ENCODE measurements at regions not wholly inside any gene's neighbourhood (a gene's known extent, or its start where the extent isn't known, plus 50 kb on each side); places are given as distances from the start of the nearest gene placed in this dataset.

DNA sequence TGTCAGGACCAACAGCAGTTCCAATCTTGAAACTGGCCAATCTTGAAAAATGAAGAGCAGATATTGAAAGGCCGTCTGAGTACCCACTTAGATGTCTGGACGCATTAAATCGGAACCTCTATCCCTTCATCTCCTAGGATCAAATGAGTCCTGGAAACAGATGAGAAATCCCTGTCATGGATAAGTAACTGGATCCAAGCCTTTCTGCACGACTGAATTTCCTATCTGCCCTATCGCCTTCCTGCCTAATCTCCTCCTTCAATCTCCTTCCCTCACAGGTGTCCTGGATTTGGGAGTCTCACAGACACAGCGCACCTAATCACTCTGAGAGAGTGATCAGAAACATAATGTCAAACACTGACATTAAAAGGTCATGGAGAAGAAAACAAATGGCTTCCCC, 245.2 kb upstream of the PRSS58 start:
- Histone ChIP-seq H3K9ac (ENCODE audit: insufficient read depth, low read depth, low read length) (no peak overlapping the region), H4K20me1 (ENCODE audit: insufficient read depth, low read length) (no peaks in the 10 kb centered on the region), H3K27me3 (ENCODE audit: control insufficient read depth in 1 of 2, insufficient read depth in 2 of 2, low read length in 2 of 2) (no peaks in the 10 kb centered on the region; a peak in 2 of 5 replicates), H3K9me3 (ENCODE audit: low read length) (no peaks in the 10 kb centered on the region), H3K36me3 (replicated peaks in 1 of 2; ENCODE audit: control insufficient read depth in 1 of 2, insufficient read depth in 2 of 2, low read length in 2 of 2) (no peaks in the 10 kb centered on the region), H3K4me1 (ENCODE audit: insufficient read depth, low read length) (no peaks in the 10 kb centered on the region), H2AFZ (ENCODE audit: low read length) (no peak overlapping the region), H3K4me2 (ENCODE audit: low read depth, low read length) (no peak overlapping the region), H3K79me2 (ENCODE audit: insufficient read depth, low read length) (no peaks in the 10 kb centered on the region), H3K4me3 (replicated peaks in 1 of 3; ENCODE audit: insufficient read depth in 1 of 3, low read depth in 2 of 3, low read length in 3 of 3) (no peak overlapping the region), H3K27ac (ENCODE audit: extremely low read length, insufficient read depth, low read length) (no peak overlapping the region)
- ATAC-seq (no peak), FAIRE-seq (no peak), DNase-seq (ENCODE audit: low spot score) (no peak)
- POLR2A ChIA-PET: no interaction called here
- intact Hi-C loops (cut with micrococcal nuclease; ENCODE audit: unreplicated experiment): no loop called here
- CTCF ChIA-PET (ENCODE audit: low intra/inter-chr PET ratio, low total read pairs): no interaction called here
- in situ Hi-C loops (cut with HindIII; ENCODE audit: extremely low pct_ligation_motif_present, low pct_unique_long_range_greater_than_20kb): no loop called here
- BruUV-seq (replicated peaks): no TSS peak
- WGBS (ENCODE audit: low lambda C conversion rate): 27% methylated on average over 6 of the region's 6 CpGs
- TF ChIP-seq SP2 (CRISPR knock-in tag; IDR thresholded peaks at IDR 0.05): no peak
- no peak for TF ChIP-seq ZSCAN22 (CRISPR knock-in tag; IDR thresholded peaks at IDR 0.05)
- no peak for TF ChIP-seq ATM (IDR thresholded peaks at IDR 0.05; ENCODE audit: borderline replicate concordance)
- no peak for TF ChIP-seq TFAP4 (IDR thresholded peaks at IDR 0.05; ENCODE audit: borderline replicate concordance, low read depth)
- no peak for TF ChIP-seq REXO4 (CRISPR knock-in tag; IDR thresholded peaks at IDR 0.05; ENCODE audit: borderline replicate concordance)
- TF ChIP-seq GLMP (CRISPR knock-in tag; IDR thresholded peaks at IDR 0.05; ENCODE audit: borderline replicate concordance): no peak
- TF ChIP-seq ZNF296 (CRISPR knock-in tag; conservative IDR thresholded peaks at IDR 0.05): no peak
- TF ChIP-seq PHF5A (CRISPR knock-in tag; IDR thresholded peaks at IDR 0.05; ENCODE audit: low read depth, unreplicated experiment): no peak
- TF ChIP-seq, protein P1, sequence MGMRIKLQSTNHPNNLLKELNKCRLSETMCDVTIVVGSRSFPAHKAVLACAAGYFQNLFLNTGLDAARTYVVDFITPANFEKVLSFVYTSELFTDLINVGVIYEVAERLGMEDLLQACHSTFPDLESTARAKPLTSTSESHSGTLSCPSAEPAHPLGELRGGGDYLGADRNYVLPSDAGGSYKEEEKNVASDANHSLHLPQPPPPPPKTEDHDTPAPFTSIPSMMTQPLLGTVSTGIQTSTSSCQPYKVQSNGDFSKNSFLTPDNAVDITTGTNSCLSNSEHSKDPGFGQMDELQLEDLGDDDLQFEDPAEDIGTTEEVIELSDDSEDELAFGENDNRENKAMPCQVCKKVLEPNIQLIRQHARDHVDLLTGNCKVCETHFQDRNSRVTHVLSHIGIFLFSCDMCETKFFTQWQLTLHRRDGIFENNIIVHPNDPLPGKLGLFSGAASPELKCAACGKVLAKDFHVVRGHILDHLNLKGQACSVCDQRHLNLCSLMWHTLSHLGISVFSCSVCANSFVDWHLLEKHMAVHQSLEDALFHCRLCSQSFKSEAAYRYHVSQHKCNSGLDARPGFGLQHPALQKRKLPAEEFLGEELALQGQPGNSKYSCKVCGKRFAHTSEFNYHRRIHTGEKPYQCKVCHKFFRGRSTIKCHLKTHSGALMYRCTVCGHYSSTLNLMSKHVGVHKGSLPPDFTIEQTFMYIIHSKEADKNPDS (CRISPR knock-in tag; IDR thresholded peaks at IDR 0.05): no peak
- TF ChIP-seq KLF12 (CRISPR knock-in tag; IDR thresholded peaks at IDR 0.05; ENCODE audit: borderline replicate concordance): no peak
- no peak for TF ChIP-seq ZNF883 (CRISPR knock-in tag; IDR thresholded peaks at IDR 0.05; ENCODE audit: not compliant biosample characterization)
- no peak for TF ChIP-seq STAT5B (CRISPR knock-in tag; IDR thresholded peaks at IDR 0.05)
- TF ChIP-seq POLR2AphosphoS2 (IDR thresholded peaks at IDR 0.05; ENCODE audit: low read depth, low read length): no peak
- no peak for TF ChIP-seq ONECUT2 (CRISPR knock-in tag; IDR thresholded peaks at IDR 0.05)
- TF ChIP-seq HNF1B (CRISPR knock-in tag; IDR thresholded peaks at IDR 0.05): no peak
- no peak for TF ChIP-seq EHMT2 (IDR thresholded peaks at IDR 0.05; ENCODE audit: borderline replicate concordance, low read depth, low read length)
- no peak for TF ChIP-seq ZC3H13 (CRISPR knock-in tag; IDR thresholded peaks at IDR 0.05)
